Medulla oblongata (tissue), 1 donor: ENCODE measurements at regions not wholly inside any gene's neighbourhood (a gene's known extent, or its start where the extent isn't known, plus 50 kb on each side); places are given as distances from the start of the nearest gene placed in this dataset.
"Not testable (repeated sequence)": the region's sequence is repeated elsewhere in the genome, so short reads cannot be mapped to it uniquely, and the experiment has no call there.

ENCODE experiments used
- DNase-seq: peaks from one replicate; pipeline ENCODE4 v3.0.0-alpha.2; 2015; ENCODE audit errors: extremely low spot score

DNA sequence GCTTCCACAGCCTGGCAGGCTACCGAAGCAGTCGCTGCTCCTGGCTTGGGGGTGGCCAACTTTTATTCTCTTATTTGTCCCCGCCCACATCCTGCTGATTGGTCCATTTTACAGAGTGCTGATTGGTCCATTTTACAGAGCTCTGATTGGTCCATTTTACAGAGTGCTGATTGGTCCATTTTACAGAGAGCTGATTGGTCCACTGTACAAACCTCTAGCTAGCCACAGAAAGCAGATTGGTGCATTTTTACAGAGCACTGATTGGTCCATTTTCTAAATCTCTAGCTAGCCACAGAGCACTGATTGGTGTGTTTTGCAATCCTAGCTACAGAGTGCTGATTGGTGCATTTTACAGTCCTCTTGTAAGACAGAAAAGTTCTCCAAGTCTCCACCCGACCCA lies 187.9 kb upstream of the TOM1L1 start:
- not testable (repeated sequence) for DNase-seq

DNA sequence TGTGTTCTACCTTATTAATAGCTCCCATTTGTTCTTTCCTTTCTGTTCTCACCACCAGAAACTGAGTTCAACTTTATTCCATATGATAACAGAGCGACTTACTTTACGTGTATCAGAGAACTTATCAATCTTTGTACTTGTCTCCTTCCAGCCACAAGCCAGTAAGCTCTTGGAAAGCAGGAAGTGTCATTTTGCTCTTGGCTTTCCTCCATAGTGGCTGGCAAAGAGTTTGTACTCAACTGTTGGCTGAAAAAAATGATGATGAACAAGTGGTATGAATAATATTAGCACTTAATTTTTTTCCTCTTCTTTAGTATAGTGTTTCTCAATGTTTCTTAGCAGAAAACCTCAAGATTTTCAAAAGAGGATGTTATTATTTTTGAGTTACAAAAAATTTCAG lies 182.4 kb upstream of the TOM1L1 start:
- no peak for DNase-seq

DNA sequence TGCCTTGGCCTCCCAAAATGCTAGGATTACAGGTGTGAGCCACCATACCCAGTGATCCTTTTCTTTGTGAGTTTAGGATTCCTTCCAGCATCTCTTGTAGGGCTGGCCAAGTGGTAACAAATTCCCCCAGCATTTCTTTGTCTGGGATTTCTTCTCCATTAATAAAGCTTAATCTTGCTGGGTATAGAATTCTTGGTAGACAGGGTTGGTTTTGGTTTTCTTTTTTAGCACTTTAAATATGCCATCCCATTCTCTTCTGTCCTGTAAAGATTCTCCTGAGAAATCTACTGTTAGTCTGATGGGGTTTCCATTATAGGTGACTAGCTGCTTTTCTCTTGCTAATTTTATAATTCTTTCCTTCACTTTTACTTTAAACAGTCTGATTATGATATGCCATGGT lies 173.0 kb upstream of the TOM1L1 start:
- DNase-seq: no peak

DNA sequence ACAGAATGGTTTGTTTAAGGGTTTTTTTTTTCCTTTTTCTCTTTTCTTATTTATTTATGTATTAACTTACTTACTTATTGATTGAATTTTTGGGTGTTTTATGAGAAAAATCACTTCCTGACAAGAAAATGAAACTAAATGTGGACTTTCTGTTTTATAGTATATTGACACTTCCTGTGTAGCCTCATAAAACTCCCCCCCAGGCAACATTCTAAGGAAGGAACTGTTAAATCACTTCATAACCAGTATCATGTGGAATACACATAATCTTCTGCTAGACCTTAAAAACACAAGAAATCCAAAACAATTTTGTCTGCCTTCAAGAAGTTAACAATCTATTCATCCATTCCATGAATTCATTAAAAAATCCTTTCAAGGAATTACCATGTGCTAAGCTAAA lies 164.1 kb upstream of the TOM1L1 start:
- no peak for DNase-seq

DNA sequence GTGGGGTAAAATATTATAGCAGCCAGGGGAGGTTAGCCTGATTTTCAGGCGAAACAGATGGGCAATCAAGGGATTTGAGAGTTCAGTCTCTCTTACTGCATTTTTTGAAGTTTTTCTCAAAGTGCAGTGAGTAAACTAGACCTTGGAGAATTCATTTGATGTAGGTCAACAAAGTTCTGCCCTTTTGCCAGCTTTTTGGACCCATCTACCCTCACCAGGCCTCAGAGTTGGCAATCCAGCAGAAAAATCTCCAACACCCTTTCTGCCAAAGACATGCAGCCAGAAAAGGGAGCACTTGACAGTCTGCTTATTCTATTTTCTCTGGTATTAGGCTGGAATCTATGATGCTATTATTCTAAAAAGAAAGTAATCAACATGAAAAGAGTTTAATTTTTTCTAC lies 162.2 kb upstream of the TOM1L1 start:
- no peak for DNase-seq

DNA sequence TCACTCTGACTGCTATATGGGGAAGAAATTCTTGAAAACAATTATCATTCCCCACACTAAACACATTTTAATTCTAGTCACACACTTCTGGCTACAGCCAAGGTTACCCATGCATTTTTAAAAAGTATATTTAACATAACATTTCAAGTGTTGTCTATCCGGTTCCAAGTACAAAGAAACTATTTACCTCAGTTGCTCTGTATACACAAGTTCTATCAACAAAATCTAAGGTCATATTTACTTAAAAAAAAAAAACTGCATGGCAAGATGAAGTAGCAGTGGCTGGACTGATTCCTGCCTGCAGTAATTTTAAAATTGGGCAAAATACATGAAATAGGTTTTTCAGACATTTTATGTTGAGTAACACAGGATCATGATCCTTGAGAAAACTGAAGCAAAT lies 155.9 kb upstream of the TOM1L1 start:
- no peak for DNase-seq

DNA sequence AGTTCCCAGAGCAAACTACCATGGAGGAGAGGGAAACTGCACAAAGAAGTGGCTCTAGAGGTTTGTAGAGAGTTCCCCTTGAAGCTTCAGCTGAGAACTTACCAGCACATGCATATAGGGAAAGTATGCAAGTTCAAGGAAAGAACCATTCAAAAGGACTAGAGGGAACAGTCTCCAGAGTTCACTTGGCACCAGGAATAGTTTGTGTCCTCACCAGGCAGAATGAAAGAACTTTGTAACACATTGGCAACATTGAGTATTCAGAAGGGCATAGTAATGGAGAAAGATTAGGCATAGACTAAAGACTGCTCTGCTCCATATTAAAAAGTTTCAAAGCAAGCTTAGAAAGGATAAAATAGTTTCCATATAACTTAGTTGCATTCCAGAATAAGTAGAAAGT lies 155.4 kb upstream of the TOM1L1 start:
- DNase-seq: no peak

DNA sequence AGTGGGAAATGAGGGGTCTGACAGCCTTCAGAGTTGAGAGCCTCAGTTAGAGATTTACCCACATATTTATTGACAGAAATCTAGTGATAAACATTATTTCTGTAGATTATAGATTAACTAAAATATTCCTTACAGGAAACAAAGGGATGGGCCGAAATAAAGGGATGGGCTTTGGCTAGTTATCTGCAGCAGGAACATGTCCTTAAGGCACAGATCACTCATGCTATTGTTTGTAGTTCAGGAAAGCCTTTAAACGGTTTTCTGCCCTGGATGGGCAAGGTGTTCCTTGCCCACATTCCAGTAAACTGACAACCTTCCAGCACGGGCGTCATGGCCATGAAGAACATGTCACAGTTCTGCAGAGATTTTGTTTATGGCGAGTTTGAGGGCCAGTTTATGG lies 154.8 kb upstream of the TOM1L1 start:
- no peak for DNase-seq

DNA sequence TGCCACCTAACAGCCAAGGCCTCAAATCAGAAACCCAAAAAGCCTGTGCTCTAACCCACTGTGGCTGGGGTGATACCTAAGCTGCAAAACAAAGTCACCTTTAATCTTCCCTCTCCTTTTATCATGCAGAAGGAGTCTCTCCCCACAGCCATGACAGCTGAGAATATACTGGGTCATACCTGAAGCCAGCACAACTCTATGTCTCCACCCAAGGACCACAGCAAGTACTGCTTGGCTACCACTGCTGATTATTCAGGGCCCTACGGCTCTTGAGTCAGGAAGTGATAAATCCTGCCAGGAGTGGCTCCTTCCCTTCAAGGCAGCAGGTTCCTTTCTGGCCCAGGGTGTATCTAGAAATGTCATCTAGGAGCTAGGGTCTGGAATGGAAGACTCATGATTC lies 151.5 kb upstream of the TOM1L1 start:
- no peak for DNase-seq

DNA sequence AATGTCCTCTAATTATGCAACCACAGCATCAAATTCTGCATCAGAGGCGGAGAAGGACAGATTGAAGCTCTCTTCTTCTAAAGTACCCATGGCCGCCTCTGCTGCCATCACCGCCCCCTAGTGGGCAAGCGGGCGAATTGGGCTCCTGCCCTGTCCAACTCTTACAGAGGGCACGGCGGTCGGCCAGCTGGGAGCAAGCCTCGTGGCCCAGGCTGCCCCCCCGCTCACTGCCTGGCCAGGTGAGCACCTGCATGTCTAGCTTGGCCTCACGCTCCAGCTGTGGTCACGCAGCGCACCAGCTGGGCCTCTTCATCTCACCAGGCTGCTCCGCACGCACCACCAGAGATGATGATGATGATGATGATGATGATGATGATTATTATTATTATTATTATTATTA lies 146.1 kb upstream of the TOM1L1 start:
- DNase-seq: no peak

DNA sequence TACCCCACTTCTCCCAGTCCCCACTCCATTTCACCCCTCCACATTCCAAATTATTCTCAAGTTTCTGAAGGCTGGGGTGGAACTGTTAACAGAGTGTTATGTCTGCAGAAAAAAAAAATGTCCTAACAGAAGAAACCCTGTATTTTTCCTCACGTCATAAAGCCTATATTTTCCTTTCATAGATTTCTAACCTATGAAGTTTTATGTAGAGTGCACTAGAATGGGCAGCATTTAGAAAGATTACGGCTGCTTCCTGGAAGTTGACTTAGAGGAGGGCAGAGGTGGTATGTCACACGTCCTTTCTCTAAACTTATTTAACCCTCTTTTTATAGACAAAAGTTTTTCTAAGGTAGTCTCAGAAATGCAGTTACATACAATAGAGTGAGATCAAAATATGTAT lies 139.8 kb upstream of the TOM1L1 start:
- DNase-seq: no peak

DNA sequence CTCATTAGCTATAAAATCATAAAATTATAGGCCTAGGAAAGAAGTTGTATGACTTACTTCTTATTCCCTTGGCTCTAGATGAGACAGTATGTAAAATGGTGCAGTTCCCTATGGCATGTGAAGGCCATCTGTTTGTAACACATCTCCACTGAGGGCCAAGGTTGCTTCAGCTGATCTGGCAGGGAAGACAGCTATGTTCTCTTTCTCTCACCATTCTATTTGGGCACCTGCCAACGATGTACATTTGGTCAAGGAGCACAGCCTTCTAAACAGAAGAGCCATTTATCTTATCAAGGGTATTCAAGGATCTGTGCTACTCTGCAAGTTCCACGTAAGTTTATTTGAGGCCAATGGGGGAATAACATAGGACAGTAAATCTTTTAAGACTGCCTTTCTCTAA lies 129.8 kb upstream of the TOM1L1 start:
- no peak for DNase-seq

DNA sequence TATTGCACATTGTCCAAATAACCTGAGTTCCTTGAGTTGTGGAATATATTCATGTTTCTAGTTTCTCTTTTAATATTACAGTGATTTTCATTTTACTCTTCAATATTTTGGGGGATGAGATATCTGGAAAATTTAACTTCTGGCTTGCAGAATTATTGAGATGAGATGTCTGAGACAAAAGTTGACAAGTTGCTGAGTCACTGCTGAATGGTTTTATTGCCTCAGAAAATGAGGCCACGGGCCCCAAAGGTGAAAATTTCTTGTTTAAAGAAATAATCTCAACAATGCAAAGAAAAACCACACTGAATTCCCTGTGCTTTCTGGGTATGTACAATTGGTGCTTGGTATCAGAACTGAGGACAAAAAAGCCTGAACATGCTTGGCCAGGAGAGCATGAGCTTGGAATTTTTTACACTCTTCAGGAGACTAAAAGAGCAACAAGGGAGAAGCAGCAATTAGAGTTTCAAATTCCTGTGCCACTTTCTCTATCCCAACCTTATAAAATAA lies 129.2 kb upstream of the TOM1L1 start:
- DNase-seq: no peak

DNA sequence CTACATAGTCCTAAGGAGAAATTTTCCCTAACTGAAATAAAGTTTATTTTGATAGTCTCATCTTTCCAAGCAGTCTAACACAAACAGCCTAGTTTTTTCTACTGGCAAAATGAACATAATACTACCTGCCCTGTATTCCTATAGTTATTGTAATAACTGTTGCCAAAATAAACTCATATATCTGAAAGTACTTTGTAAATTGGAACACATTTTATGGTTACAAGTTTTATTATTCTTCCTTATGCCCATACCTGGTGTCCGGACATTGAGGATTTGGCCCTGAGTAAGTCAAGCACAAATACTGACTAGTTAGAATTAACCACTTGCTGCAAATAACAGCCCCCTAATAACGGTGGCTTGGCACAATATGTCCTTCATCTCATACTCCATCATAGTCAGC lies 120.4 kb upstream of the TOM1L1 start:
- DNase-seq: no peak

DNA sequence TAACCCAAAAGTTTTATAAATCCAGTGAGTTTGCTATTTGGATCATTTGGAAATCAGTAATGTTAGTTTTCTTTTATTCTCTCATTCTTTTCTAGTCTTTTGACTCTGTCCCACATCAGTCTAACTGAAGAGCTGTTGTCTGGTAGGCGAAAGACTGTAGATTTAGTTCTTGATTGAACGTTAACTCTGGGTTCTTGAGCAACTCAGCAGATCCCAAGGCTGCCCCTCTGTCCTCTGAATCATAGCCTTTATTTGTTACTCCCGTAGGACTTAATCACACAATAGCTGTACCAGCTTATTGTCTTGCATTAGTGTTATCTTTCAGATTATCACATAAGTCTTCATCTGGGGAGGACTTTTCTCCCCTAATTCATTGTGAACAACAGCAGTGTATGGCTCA lies 119.3 kb upstream of the TOM1L1 start:
- no peak for DNase-seq

DNA sequence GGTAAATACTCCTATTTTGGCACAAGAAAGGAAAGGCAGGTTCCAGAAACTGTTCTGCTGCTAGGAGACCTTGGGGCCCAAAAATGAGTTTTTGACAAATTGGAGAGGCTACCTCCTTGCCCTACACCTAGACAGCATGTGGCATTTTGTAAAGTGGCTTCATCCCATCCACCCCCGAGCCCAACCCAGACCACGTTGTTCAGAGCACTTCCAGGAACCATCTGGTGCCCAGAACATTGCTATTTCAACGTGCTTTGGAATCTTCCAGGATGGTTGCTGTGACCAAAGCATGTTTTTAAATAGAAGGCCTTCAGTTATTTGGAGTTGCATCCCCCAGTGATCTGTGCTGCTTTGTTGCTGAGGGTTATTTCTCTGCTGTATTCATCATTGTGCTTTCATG lies 116.3 kb upstream of the TOM1L1 start:
- no peak for DNase-seq

DNA sequence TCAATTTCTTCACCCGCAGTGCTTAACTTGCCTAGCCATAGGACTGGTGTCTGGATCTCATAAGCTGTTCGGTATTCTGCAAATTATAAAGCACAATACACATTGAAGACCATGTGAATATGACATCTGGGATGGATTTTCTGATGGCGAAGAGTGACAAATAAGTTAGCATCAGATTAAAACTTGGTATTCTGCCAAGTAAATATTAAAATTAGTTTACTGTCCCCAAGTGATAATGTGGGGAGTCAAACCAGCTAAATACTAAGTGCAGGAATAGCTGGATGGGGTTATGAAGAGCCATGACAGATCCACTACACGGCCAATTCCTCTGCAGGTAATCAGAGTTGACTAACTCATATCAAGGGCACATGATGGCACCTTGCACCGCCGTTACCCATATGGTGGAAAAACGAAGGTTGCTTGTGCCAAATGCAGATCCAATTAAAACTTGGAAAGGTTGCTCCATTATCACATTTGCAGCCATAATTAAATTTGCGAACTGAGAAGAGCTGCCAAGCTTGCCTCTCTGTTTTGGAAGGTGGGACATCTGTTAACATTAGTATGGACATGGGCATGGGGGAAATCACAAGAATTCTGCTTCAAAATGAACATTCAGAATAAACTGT lies 114.9 kb upstream of the TOM1L1 start:
- DNase-seq: no peak

DNA sequence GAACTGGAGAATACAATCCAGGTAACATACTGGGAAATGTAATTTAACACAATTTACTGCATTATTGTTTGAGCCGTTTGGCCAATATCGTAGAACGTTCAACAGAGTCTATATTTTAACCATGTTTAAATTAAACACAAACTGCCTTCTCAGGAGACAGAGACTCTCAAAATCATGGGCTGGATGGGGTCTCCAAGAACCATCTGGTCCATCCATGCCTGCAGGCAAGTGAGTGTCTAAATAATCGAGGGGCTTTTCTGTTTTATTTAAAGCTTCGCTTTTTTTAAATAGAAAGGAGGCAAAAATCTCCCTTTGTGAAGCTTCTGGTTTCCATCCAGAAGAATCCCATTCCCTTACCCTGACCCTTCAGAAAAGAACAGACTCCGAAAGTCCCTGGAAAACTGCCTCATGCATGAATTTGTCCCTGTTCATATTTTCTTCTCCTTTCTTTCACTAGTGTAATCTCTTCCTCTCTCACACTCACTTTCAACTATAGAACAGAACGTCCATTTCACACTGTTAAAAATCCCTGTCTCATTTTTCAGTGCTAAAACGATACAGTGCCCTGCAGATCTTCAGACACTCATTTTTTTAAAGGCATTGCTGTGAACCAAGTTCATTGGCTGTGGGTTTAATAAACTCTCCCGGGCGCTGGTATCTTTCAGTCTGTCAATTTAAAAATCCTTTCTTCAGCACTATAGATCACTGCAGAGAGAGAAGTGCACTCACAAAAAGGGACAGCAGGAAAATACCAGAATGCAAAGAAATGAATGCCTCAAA lies 111.4 kb upstream of the TOM1L1 start:
- DNase-seq: no peak

DNA sequence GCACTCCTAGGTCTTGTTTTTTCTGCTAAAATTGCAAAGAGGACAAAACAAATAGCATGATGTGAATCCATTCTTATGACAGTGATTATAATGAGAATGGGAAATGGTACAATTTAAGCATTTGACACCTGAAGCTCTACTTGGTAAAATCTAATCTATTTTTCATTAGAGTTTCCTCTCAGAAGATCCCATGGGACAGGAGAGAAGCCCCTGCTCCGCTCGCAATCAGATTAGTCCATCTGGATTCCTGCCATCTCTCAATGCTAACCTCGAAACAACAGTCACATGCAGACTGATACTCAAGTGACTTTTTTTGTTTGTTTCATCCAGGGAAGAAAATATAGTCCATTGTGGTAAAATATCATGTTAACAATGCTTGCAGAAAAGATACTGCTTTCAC lies 107.4 kb upstream of the TOM1L1 start:
- DNase-seq: no peak

DNA sequence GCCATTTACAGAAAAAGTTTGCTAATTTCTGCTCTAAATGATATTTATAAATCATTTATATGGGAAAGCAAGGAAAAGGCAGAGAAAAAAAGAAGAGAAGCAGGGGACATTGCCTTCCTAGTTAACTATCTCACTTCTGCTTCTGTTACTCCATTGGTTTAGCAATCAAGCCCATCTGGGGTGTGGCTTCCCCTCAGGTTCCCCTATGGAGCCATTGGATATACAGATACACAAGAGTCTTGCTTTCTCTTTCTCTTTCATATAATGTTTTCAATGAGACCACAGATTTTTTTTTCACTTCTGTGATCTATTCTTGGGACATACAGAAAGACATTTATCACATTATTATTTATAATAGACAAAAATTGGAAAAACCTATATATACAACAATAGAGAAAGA lies 105.6 kb upstream of the TOM1L1 start:
- DNase-seq: no peak

DNA sequence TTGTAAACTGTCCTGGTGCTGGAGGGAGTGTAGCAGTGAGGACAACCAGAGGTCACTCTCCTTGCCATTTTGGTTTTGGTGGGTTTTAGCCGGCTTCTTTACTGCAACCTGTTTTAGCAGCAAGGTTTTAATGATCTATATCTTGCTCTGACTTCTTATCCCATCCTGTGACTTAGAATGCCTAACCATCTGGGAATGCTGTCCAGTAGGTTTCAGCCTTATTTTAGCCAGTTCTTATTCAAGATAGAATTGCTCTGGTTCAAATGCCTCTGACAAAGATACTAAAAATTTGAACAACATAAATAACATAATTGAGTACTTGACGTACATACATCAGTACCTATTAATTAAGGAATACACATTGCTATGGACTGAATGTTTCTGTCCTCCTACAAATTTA lies 93.3 kb upstream of the TOM1L1 start:
- no peak for DNase-seq

DNA sequence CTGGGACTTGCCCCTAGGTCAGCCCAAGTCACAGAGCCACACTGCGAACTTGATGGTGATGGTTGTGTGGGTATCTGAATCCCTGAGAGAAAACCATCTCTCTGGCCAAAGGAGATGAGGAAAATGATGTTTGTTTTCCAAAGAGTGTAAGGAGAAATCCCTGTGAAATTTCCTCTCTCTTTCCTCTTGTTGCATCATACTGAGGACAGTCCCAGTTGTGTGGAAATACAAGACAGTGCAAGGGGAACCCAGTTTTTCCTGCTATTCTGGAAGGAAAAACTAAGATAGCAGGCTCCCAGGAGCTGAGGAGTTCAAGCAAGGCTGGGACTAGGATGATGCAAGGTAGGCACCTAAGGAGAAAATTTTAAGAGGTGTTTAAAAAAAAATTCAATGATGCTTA lies 86.8 kb upstream of the TOM1L1 start:
- no peak for DNase-seq

DNA sequence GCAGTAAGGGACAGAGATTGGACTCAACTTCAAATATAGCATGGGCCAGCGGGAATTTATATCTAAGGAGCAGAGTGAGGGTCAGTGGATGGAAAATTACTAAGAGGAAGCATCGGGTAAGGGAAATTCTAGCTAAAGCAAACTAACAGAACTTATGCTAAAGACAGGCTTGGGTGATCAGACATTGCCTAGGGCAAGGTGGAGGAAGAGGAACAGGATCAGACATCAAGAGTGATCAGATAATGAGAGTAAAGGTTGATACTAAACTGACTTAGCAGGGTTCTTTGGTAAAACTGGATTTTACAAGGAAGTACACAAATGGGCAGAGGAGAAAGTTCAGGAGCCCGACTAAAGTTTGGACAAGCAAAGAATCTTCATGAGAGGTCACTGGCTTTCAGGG lies 86.3 kb upstream of the TOM1L1 start:
- no peak for DNase-seq

DNA sequence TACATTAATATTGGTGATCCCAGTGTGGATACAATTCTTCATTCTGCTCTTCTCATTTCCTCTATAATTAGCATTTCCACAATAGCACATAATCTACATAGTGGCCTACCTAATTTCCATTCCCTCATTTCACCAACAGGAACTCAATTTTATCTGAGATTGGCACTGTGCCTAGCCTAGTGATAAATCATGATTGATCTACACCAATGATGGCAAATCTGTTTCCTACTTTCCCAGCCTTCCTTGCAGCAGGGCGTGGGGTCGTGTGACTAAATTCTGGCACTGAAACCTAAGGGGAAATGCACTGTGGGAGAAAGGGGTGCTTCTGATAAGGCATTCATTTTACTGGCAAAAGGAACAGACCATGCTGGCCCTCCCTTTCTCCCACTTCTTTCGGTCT lies 66.6 kb upstream of the TOM1L1 start:
- DNase-seq: no peak
